Mesenchymal stem cell (in vitro differentiated cells and primary cell): ENCODE measurements at regions not wholly inside any gene's neighbourhood (a gene's known extent, or its start where the extent isn't known, plus 50 kb on each side); places are given as distances from the start of the nearest gene placed in this dataset.

Source experiments
- DNase-seq: peaks from one replicate; pipeline ENCODE4 v3.0.0-alpha.2; 2013
- H2AFZ ChIP-seq: one replicate; pipeline ENCODE4 v1.6.1; 2013; ENCODE audit warnings: low read depth, mild to moderate bottlenecking, control low read depth, inconsistent platforms, low read length, moderate library complexity
- H2AK5ac ChIP-seq: 2 replicates; pipeline ENCODE4 v1.6.1; 2013; ENCODE audit warnings: low read length, moderate library complexity, mild to moderate bottlenecking, inconsistent platforms; ENCODE audit not compliant: severe bottlenecking
- H2BK120ac ChIP-seq: one replicate; pipeline ENCODE4 v1.6.1; 2013; ENCODE audit warnings: low read depth, mild to moderate bottlenecking, inconsistent platforms, low read length, moderate library complexity
- H2BK12ac ChIP-seq, 2 experiments: one replicate each; pipeline ENCODE4 v1.6.1; 2013; ENCODE audit warnings: inconsistent platforms in 2 of 2, low read length in 2 of 2, mild to moderate bottlenecking in 2 of 2, moderate library complexity in 2 of 2, control low read depth in 1 of 2
- H2BK15ac ChIP-seq: one replicate; pipeline ENCODE4 v1.6.1; 2013; ENCODE audit warnings: mild to moderate bottlenecking, low read depth, inconsistent platforms; ENCODE audit not compliant: poor library complexity, severe bottlenecking
- H2BK5ac ChIP-seq: 2 replicates; pipeline ENCODE4 v1.6.1; 2013; ENCODE audit warnings: low read depth, mild to moderate bottlenecking, low read length, control low read depth, inconsistent platforms; ENCODE audit not compliant: poor library complexity, severe bottlenecking
- H3K14ac ChIP-seq, 2 experiments: one replicate each; pipeline ENCODE4 v1.6.1; 2013; ENCODE audit warnings: inconsistent platforms in 2 of 2, low read length in 2 of 2, control low read depth in 1 of 2, mild to moderate bottlenecking in 1 of 2, moderate library complexity in 1 of 2
- H3K18ac ChIP-seq, 2 experiments: one replicate each; pipeline ENCODE4 v1.6.1; 2013; ENCODE audit warnings: inconsistent platforms in 2 of 2, low read length in 2 of 2, control low read depth in 1 of 2, low read depth in 1 of 2, mild to moderate bottlenecking in 1 of 2
- H3K23ac ChIP-seq, 2 experiments: one replicate each; pipeline ENCODE4 v1.6.1; 2013; ENCODE audit warnings: inconsistent platforms in 2 of 2, low read length in 2 of 2, mild to moderate bottlenecking in 2 of 2, moderate library complexity in 2 of 2, control low read depth in 1 of 2
- H3K27ac ChIP-seq: 2 replicates; pipeline ENCODE4 v1.5.1; 2013; ENCODE audit warnings: mild to moderate bottlenecking, moderate library complexity, low read length, control low read depth, inconsistent platforms; ENCODE audit not compliant: poor library complexity, severe bottlenecking
- H3K27me3 ChIP-seq, 2 experiments: 2 replicates each; pipeline versions ENCODE4 v1.6.1 to v1.7.0; 2013; ENCODE audit warnings: low read length in 2 of 2, mild to moderate bottlenecking in 2 of 2, moderate library complexity in 2 of 2, control low read depth in 1 of 2, inconsistent platforms in 1 of 2; ENCODE audit not compliant: control insufficient read depth in 1 of 2, insufficient read depth in 1 of 2
- H3K36me3 ChIP-seq, 2 experiments: 2 replicates each; pipeline versions ENCODE4 v1.6.1 to v1.7.0; 2013; ENCODE audit warnings: low read length in 2 of 2, control low read depth in 1 of 2, inconsistent platforms in 1 of 2, low read depth in 1 of 2, mild to moderate bottlenecking in 1 of 2; ENCODE audit not compliant: insufficient read depth in 2 of 2, control insufficient read depth in 1 of 2
- H3K4ac ChIP-seq, 2 experiments: one replicate each; pipeline ENCODE4 v1.6.1; 2013; ENCODE audit warnings: inconsistent platforms in 2 of 2, low read length in 2 of 2, mild to moderate bottlenecking in 2 of 2, moderate library complexity in 2 of 2, control low read depth in 1 of 2, low read depth in 1 of 2
- H3K4me1 ChIP-seq: 2 replicates; pipeline ENCODE4 v1.6.1; 2013; ENCODE audit warnings: low read depth, low read length, control low read depth; ENCODE audit not compliant: control insufficient read depth, insufficient read depth
- H3K4me2 ChIP-seq: 2 replicates; pipeline ENCODE4 v1.6.1; 2013; ENCODE audit warnings: low read length, mild to moderate bottlenecking, inconsistent platforms; ENCODE audit not compliant: poor library complexity, severe bottlenecking
- H3K4me3 ChIP-seq, 2 experiments: 2 replicates each; pipeline versions ENCODE4 v1.5.1 to v1.7.0; 2013; ENCODE audit warnings: low read length in 2 of 2, mild to moderate bottlenecking in 2 of 2, control low read depth in 1 of 2, low read depth in 1 of 2; ENCODE audit not compliant: insufficient read depth in 1 of 2
- H3K79me1 ChIP-seq: replicated peaks from 2 replicates; pipeline ENCODE4 v1.6.1; 2013; ENCODE audit warnings: mild to moderate bottlenecking, control low read depth, low read length, inconsistent platforms; ENCODE audit not compliant: poor library complexity, severe bottlenecking
- H3K9ac ChIP-seq: 2 replicates; pipeline ENCODE4 v1.7.0; 2013; ENCODE audit warnings: mild to moderate bottlenecking, low read length, moderate library complexity
- H3K9me3 ChIP-seq: 2 replicates; pipeline ENCODE4 v1.7.0; 2013; ENCODE audit warnings: mild to moderate bottlenecking, low read length; ENCODE audit not compliant: control insufficient read depth
- H4K8ac ChIP-seq: one replicate; pipeline ENCODE4 v1.6.1; 2013; ENCODE audit warnings: inconsistent platforms, mild to moderate bottlenecking, low read length, moderate library complexity
- H4K91ac ChIP-seq: one replicate; pipeline ENCODE4 v1.6.1; 2013; ENCODE audit warnings: mild to moderate bottlenecking, low read length, inconsistent platforms
- WGBS: methylation state at CpG from one replicate; pipeline ENCODE4 v1.1.7; 2013; ENCODE audit warnings: mixed read lengths; 5-methylcytosine and 5-hydroxymethylcytosine counted together

GRCh38 chr11:129287920-129288319, 87.7 kb upstream of the BARX2 start:
- Histone ChIP-seq H2BK120ac (no peak overlapping the region), H3K23ac (no peak overlapping the region), H2BK12ac (no peak overlapping the region), H2BK15ac (no peak overlapping the region), H3K27me3 (peaks cover 4 to 21% of the 10 kb centered on the region in 2 experiments), H3K4me1 (no peaks in the 10 kb centered on the region), H3K79me1 (no peaks in the 10 kb centered on the region), H3K4ac (no peak overlapping the region), H3K14ac (no peak overlapping the region), H4K91ac (no peak overlapping the region), H3K27ac (no peak overlapping the region), H3K9ac (no peak overlapping the region), H3K36me3 (no peaks in the 10 kb centered on the region), H4K8ac (no peak overlapping the region), H3K18ac (no peak overlapping the region), H2BK5ac (no peak overlapping the region), H3K4me3 (no peak overlapping the region), H2AFZ (no peak overlapping the region), H3K9me3 (no peaks in the 10 kb centered on the region), H2AK5ac (no peak overlapping the region), H3K4me2 (no peak overlapping the region)
- WGBS: 55% methylated on average over 2 of the region's 3 CpGs
- peak; percentile 9 for DNase-seq

GRCh38 chr11:129286813-129287212, 88.8 kb upstream of the BARX2 start:
- no peaks in the 10 kb centered on the region for H3K79me1 ChIP-seq
- no peaks in the 10 kb centered on the region for H3K4me1 ChIP-seq
- H3K18ac ChIP-seq: no peak overlapping the region
- peak; percentile 7 for DNase-seq
- no peak overlapping the region for H3K4me2 ChIP-seq
- no peak overlapping the region for H3K9ac ChIP-seq
- H3K4ac ChIP-seq: no peak overlapping the region
- 42% methylated on average over 5 of the region's 7 CpGs for WGBS
- no peak overlapping the region for H2AK5ac ChIP-seq
- H3K23ac ChIP-seq: no peak overlapping the region
- no peak overlapping the region for H3K14ac ChIP-seq
- no peak overlapping the region for H2BK120ac ChIP-seq
- H2BK5ac ChIP-seq: no peak overlapping the region
- no peak overlapping the region for H2BK12ac ChIP-seq
- H3K9me3 ChIP-seq: no peaks in the 10 kb centered on the region
- no peak overlapping the region for H3K4me3 ChIP-seq
- H4K8ac ChIP-seq: no peak overlapping the region
- H4K91ac ChIP-seq: no peak overlapping the region
- no peak overlapping the region for H2BK15ac ChIP-seq
- no peaks in the 10 kb centered on the region for H3K36me3 ChIP-seq
- no peak overlapping the region for H2AFZ ChIP-seq
- peaks cover 4 to 21% of the 10 kb centered on the region in 2 experiments for H3K27me3 ChIP-seq
- H3K27ac ChIP-seq: no peak overlapping the region

DNA sequence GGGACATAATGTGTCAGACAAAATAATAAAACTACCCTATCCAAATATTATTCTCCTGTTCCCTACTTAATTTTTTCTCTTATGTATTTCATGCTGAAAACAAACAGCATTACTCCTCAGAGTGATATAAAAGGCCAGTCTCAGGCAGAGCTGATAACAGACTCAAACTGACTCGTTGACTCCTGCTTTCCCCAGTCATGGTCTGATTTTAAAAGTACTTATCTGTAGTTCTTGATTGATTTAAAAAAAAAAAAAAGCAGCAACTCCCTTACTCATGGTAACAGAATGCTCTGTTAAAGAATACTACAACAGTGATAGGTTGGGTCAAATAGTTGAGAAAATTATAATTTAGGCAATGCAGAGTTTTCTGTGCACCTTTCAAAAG, 90.3 kb upstream of the BARX2 start:
- Histone ChIP-seq H4K8ac (no peak overlapping the region), H3K79me1 (no peaks in the 10 kb centered on the region), H3K27ac (no peak overlapping the region), H3K23ac (no peak overlapping the region), H3K4me2 (no peak overlapping the region), H3K4me1 (no peaks in the 10 kb centered on the region), H3K4me3 (no peak overlapping the region), H3K9me3 (no peaks in the 10 kb centered on the region), H3K9ac (peak overlapping the region; percentile 66), H3K18ac (no peak overlapping the region), H2BK120ac (no peak overlapping the region), H3K14ac (no peak overlapping the region), H4K91ac (no peak overlapping the region), H3K4ac (no peak overlapping the region), H2BK5ac (no peak overlapping the region), H3K36me3 (no peaks in the 10 kb centered on the region), H2BK15ac (no peak overlapping the region), H3K27me3 (peaks cover 4 to 21% of the 10 kb centered on the region in 2 experiments), H2AK5ac (no peak overlapping the region), H2AFZ (no peak overlapping the region), H2BK12ac (no peak overlapping the region)
- 17% methylated on average over 1 of the region's 1 CpG for WGBS
- no peak for DNase-seq

DNA sequence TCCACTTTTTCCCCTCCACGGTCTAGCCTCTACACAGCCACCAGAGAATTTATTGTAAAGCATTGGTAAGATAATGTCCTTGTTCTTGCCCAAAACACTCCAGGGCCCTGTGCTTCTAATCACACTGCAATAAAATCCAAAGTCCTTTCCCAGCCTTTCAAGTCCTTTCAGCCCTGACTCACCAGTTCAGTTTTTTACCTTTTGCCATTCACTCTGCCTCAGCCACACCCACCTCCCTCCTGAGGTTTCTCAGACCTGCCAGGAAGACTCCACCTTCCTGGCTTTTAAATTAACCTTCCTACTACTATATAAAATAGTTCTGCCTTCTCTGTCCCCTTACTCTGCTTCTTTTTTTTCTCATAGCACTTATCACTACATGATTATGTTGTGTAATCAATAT, 91.0 kb upstream of the ARHGAP32 start:
- no peak overlapping the region for H2AK5ac ChIP-seq
- peaks cover 0 to 9% of the 10 kb centered on the region in 2 experiments for H3K27me3 ChIP-seq
- no peak overlapping the region for H2BK12ac ChIP-seq
- H2BK15ac ChIP-seq: no peak overlapping the region
- no peak overlapping the region for H4K91ac ChIP-seq
- peaks cover 2% of the 10 kb centered on the region for H3K79me1 ChIP-seq
- no peak overlapping the region for H3K4me3 ChIP-seq
- no peak overlapping the region for H3K9ac ChIP-seq
- H3K4ac ChIP-seq: no peak overlapping the region
- DNase-seq: no peak
- H3K27ac ChIP-seq: no peak overlapping the region
- no peak overlapping the region for H3K14ac ChIP-seq
- no peak overlapping the region for H2BK5ac ChIP-seq
- H3K4me2 ChIP-seq: no peak overlapping the region
- H2BK120ac ChIP-seq: no peak overlapping the region
- no peaks in the 10 kb centered on the region for H3K36me3 ChIP-seq
- 60% methylated on average over 1 of the region's 1 CpG for WGBS
- H2AFZ ChIP-seq: no peak overlapping the region
- H3K18ac ChIP-seq: peak overlapping the region in 1 of 2 experiments; percentile 12
- H4K8ac ChIP-seq: no peak overlapping the region
- H3K4me1 ChIP-seq: peaks cover 7% of the 10 kb centered on the region
- no peaks in the 10 kb centered on the region for H3K9me3 ChIP-seq
- no peak overlapping the region for H3K23ac ChIP-seq
